Astrocyte of the cerebellum (primary cell): ENCODE measurements at regions not wholly inside any gene's neighbourhood (a gene's known extent, or its start where the extent isn't known, plus 50 kb on each side); places are given as distances from the start of the nearest gene placed in this dataset.
"Not testable (repeated sequence)": the region's sequence is repeated elsewhere in the genome, so short reads cannot be mapped to it uniquely, and the experiment has no call there.

Experiments used
- DNase-seq: peaks from one replicate; pipeline ENCODE4 v3.0.0-alpha.2; 2011; ENCODE audit warnings: low read depth
- H3K4me3 ChIP-seq: 2 replicates; pipeline ENCODE4 v1.5.1; 2011; ENCODE audit warnings: mild to moderate bottlenecking, low read depth, low read length, moderate library complexity
- CTCF ChIP-seq: IDR thresholded peaks from 2 replicates; pipeline ENCODE4 v1.5.1; 2012; ENCODE audit warnings: low read length, low read depth, moderate library complexity, mild to moderate bottlenecking; ENCODE audit errors: missing control alignments
- in situ Hi-C: cut with HindIII; loops from 2 replicates; pipeline ENCODE4 v1.10.0; 2017; ENCODE audit warnings: low sequenced_read_pairs

GRCh38 chr6:6824381-6824780 is 235.9 kb downstream of the LY86 start:
- in situ Hi-C loops: no loop called here
- no peak overlapping the region for H3K4me3 ChIP-seq
- DNase-seq: no peak
- no peak for TF ChIP-seq CTCF

GRCh38 chr6:6825193-6825784 is 236.8 kb downstream of the LY86 start:
- in situ Hi-C loops: no loop called here
- no peak overlapping the region for H3K4me3 ChIP-seq
- no peak for DNase-seq
- TF ChIP-seq CTCF: no peak

GRCh38 chr6:6826095-6826901 is 237.8 kb downstream of the LY86 start:
- in situ Hi-C loops: no loop called here
- no peak for TF ChIP-seq CTCF
- DNase-seq: no peak
- H3K4me3 ChIP-seq: no peak overlapping the region

- in situ Hi-C loops: no loop called here
- no peak for DNase-seq
- no peak for TF ChIP-seq CTCF
- H3K4me3 ChIP-seq: no peak overlapping the region
Observed at GRCh38 chr6:6826961-6827360, 238.4 kb downstream of the LY86 start.

GRCh38 chr6:6829872-6830685 is 241.6 kb downstream of the LY86 start:
- TF ChIP-seq CTCF: no peak
- H3K4me3 ChIP-seq: no peak overlapping the region
- in situ Hi-C loops: no loop called here
- no peak for DNase-seq

GRCh38 chr6:6830686-6831063 is 242.2 kb downstream of the LY86 start:
- in situ Hi-C loops, H3K4me3 ChIP-seq, DNase-seq: not testable (repeated sequence)

GRCh38 chr6:6832439-6832838 is 243.9 kb downstream of the LY86 start:
- in situ Hi-C loops: no loop called here
- TF ChIP-seq CTCF: no peak
- DNase-seq: no peak
- no peak overlapping the region for H3K4me3 ChIP-seq
